Activated T-helper 2 cell treated with anti-CD3 and anti-CD28 coated beads, Interferon-gamma antibody, Interleukin-2, Interleukin-4, amounts not matched to agents 10 μg/mL and 5 μg/mL and 100 μg/mL, durations not matched to agents 14 hours and 24 hours and 36 hours (primary cell): ENCODE measurements at regions not wholly inside any gene's neighbourhood (a gene's known extent, or its start where the extent isn't known, plus 50 kb on each side); places are given as distances from the start of the nearest gene placed in this dataset.
"Not testable (repeated sequence)": the region's sequence is repeated elsewhere in the genome, so short reads cannot be mapped to it uniquely, and the experiment has no call there.

Source experiments
- DNase-seq: peaks from one replicate; pipeline ENCODE4 v3.0.0; 2021; ENCODE audit warnings: low spot score
- H3K27ac Mint-ChIP-seq: one replicate; pipeline ENCODE4 v1.8.0; 2021; ENCODE audit warnings: mixed read lengths
- H3K27me3 Mint-ChIP-seq: one replicate; pipeline ENCODE4 v1.8.0; 2021; ENCODE audit warnings: low read depth, mixed read lengths
- H3K36me3 Mint-ChIP-seq: one replicate; pipeline ENCODE4 v1.8.0; 2021; ENCODE audit warnings: low read depth, mixed read lengths
- H3K4me1 Mint-ChIP-seq: one replicate; pipeline ENCODE4 v1.8.0; 2021; ENCODE audit warnings: low read depth, mixed read lengths
- H3K4me3 Mint-ChIP-seq: one replicate; pipeline ENCODE4 v1.8.0; 2021; ENCODE audit warnings: low read depth, mild to moderate bottlenecking, moderate library complexity, mixed read lengths
- H3K9me3 Mint-ChIP-seq: one replicate; pipeline ENCODE4 v1.8.0; 2021; ENCODE audit warnings: mixed read lengths
- intact Hi-C: fragments of 100-400 bp; cut with micrococcal nuclease; formaldehyde crosslinking; loops from one replicate; pipeline ENCODE4 v1.15.1; 2023

GRCh38 chr3:152768478-152768877 lies 66.5 kb upstream of the P2RY1 start:
- H3K4me1 Mint-ChIP-seq: no peaks in the 10 kb centered on the region
- no peak overlapping the region for H3K4me3 Mint-ChIP-seq
- no peaks in the 10 kb centered on the region for H3K36me3 Mint-ChIP-seq
- intact Hi-C loops: no loop called here
- H3K9me3 Mint-ChIP-seq: peaks cover 12% of the 10 kb centered on the region
- no peak for DNase-seq
- no peak overlapping the region for H3K27ac Mint-ChIP-seq
- H3K27me3 Mint-ChIP-seq: no peaks in the 10 kb centered on the region

GRCh38 chr3:152769523-152769922 lies 65.4 kb upstream of the P2RY1 start:
- DNase-seq: no peak
- Mint-ChIP-seq H3K4me3 (no peak overlapping the region), H3K27me3 (no peaks in the 10 kb centered on the region), H3K4me1 (no peaks in the 10 kb centered on the region), H3K27ac (no peak overlapping the region), H3K36me3 (no peaks in the 10 kb centered on the region), H3K9me3 (peaks cover 8% of the 10 kb centered on the region)
- intact Hi-C loops: no loop called here

GRCh38 chr3:152770296-152770695 lies 64.6 kb upstream of the P2RY1 start:
- H3K27ac Mint-ChIP-seq: no peak overlapping the region
- no peaks in the 10 kb centered on the region for H3K4me1 Mint-ChIP-seq
- no peaks in the 10 kb centered on the region for H3K27me3 Mint-ChIP-seq
- DNase-seq: no peak
- H3K9me3 Mint-ChIP-seq: peaks cover 2% of the 10 kb centered on the region
- no peak overlapping the region for H3K4me3 Mint-ChIP-seq
- intact Hi-C loops: no loop called here
- no peaks in the 10 kb centered on the region for H3K36me3 Mint-ChIP-seq

- Mint-ChIP-seq H3K9me3 (no peaks in the 10 kb centered on the region), H3K4me3 (no peak overlapping the region), H3K27ac (no peak overlapping the region), H3K36me3 (no peaks in the 10 kb centered on the region), H3K4me1 (no peaks in the 10 kb centered on the region), H3K27me3 (no peaks in the 10 kb centered on the region)
- no peak for DNase-seq
- intact Hi-C loops: no loop called here
Measured at GRCh38 chr3:152771120-152771519, 63.8 kb upstream of the P2RY1 start.

GRCh38 chr3:152772674-152773225 lies 62.2 kb upstream of the P2RY1 start:
- Mint-ChIP-seq H3K9me3 (no peaks in the 10 kb centered on the region), H3K36me3 (no peaks in the 10 kb centered on the region), H3K27ac (no peak overlapping the region), H3K4me3 (no peak overlapping the region), H3K27me3 (no peaks in the 10 kb centered on the region), H3K4me1 (no peaks in the 10 kb centered on the region)
- intact Hi-C loops: no loop called here
- DNase-seq: no peak

- H3K27ac Mint-ChIP-seq: no peak overlapping the region
- H3K4me1 Mint-ChIP-seq: no peaks in the 10 kb centered on the region
- intact Hi-C loops: no loop called here
- H3K36me3 Mint-ChIP-seq: no peaks in the 10 kb centered on the region
- no peaks in the 10 kb centered on the region for H3K9me3 Mint-ChIP-seq
- H3K4me3 Mint-ChIP-seq: no peak overlapping the region
- H3K27me3 Mint-ChIP-seq: no peaks in the 10 kb centered on the region
- no peak for DNase-seq
Measured at GRCh38 chr3:152773633-152774032, 61.3 kb upstream of the P2RY1 start.

GRCh38 chr3:152774230-152774629 lies 60.7 kb upstream of the P2RY1 start:
- H3K9me3 Mint-ChIP-seq, intact Hi-C loops, H3K4me1 Mint-ChIP-seq, H3K27me3 Mint-ChIP-seq, H3K4me3 Mint-ChIP-seq, DNase-seq, H3K36me3 Mint-ChIP-seq, H3K27ac Mint-ChIP-seq: not testable (repeated sequence)

- DNase-seq: no peak
- Mint-ChIP-seq H3K27me3 (no peaks in the 10 kb centered on the region), H3K27ac (no peak overlapping the region), H3K4me3 (no peak overlapping the region), H3K9me3 (no peaks in the 10 kb centered on the region), H3K36me3 (no peaks in the 10 kb centered on the region), H3K4me1 (no peaks in the 10 kb centered on the region)
- intact Hi-C loops: no loop called here
Measured at GRCh38 chr3:152778022-152778421, 56.9 kb upstream of the P2RY1 start.

GRCh38 chr3:152779653-152780052 lies 55.3 kb upstream of the P2RY1 start:
- intact Hi-C loops: no loop called here
- Mint-ChIP-seq H3K4me1 (no peaks in the 10 kb centered on the region), H3K27ac (no peak overlapping the region), H3K9me3 (no peaks in the 10 kb centered on the region), H3K36me3 (no peaks in the 10 kb centered on the region), H3K4me3 (no peak overlapping the region), H3K27me3 (no peaks in the 10 kb centered on the region)
- no peak for DNase-seq

- intact Hi-C loops: no loop called here
- no peak for DNase-seq
- Mint-ChIP-seq H3K36me3 (no peaks in the 10 kb centered on the region), H3K4me1 (no peaks in the 10 kb centered on the region), H3K27ac (no peak overlapping the region), H3K9me3 (no peaks in the 10 kb centered on the region), H3K4me3 (no peak overlapping the region), H3K27me3 (no peaks in the 10 kb centered on the region)
Measured at GRCh38 chr3:152780553-152780952, 54.4 kb upstream of the P2RY1 start.

GRCh38 chr3:152785051-152785450 lies 49.9 kb upstream of the P2RY1 start:
- Mint-ChIP-seq H3K27ac (no peak overlapping the region), H3K9me3 (peaks cover 13% of the 10 kb centered on the region), H3K4me1 (no peaks in the 10 kb centered on the region), H3K36me3 (no peaks in the 10 kb centered on the region), H3K27me3 (no peaks in the 10 kb centered on the region), H3K4me3 (no peak overlapping the region)
- no peak for DNase-seq
- intact Hi-C loops: no loop called here
